NB4 (cell line): ENCODE measurements at regions not wholly inside any gene's neighbourhood (a gene's known extent, or its start where the extent isn't known, plus 50 kb on each side); places are given as distances from the start of the nearest gene placed in this dataset.

ENCODE experiments used
- MAX ChIP-seq: IDR thresholded peaks from 2 replicates; pipeline ENCODE4 v1.6.1; 2011; ENCODE audit warnings: low read depth, low read length
- MYC ChIP-seq: IDR thresholded peaks from 2 replicates; pipeline ENCODE4 v1.6.1; 2011; ENCODE audit warnings: low read depth, low read length
- POLR2A ChIP-seq: IDR thresholded peaks from 2 replicates; pipeline ENCODE4 v1.6.1; 2011; ENCODE audit warnings: mild to moderate bottlenecking; ENCODE audit not compliant: insufficient read length; ENCODE audit errors: extremely low read depth
- TF ChIP-seq, protein P1 (sequence below): IDR thresholded peaks from one replicate; pipeline ENCODE4 v1.5.1; 2012; ENCODE audit warnings: low read depth, low read length

GRCh38 chrX:68928401-68928800, 99.6 kb downstream of the EFNB1 start:
- TF ChIP-seq, protein P1, sequence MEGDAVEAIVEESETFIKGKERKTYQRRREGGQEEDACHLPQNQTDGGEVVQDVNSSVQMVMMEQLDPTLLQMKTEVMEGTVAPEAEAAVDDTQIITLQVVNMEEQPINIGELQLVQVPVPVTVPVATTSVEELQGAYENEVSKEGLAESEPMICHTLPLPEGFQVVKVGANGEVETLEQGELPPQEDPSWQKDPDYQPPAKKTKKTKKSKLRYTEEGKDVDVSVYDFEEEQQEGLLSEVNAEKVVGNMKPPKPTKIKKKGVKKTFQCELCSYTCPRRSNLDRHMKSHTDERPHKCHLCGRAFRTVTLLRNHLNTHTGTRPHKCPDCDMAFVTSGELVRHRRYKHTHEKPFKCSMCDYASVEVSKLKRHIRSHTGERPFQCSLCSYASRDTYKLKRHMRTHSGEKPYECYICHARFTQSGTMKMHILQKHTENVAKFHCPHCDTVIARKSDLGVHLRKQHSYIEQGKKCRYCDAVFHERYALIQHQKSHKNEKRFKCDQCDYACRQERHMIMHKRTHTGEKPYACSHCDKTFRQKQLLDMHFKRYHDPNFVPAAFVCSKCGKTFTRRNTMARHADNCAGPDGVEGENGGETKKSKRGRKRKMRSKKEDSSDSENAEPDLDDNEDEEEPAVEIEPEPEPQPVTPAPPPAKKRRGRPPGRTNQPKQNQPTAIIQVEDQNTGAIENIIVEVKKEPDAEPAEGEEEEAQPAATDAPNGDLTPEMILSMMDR = no peak
- no peak for TF ChIP-seq MAX
- no peak for TF ChIP-seq POLR2A
- no peak for TF ChIP-seq MYC
